H1 (cell line): ENCODE measurements at regions not wholly inside any gene's neighbourhood (a gene's known extent, or its start where the extent isn't known, plus 50 kb on each side); places are given as distances from the start of the nearest gene placed in this dataset.

Experiments
- CBX8 ChIP-seq: fragments of 300-800, 300-1000 bp; sonication (generic); IDR thresholded peaks from 2 replicates; pipeline ENCODE4 v1.7.1; 2016; ENCODE audit warnings: low read depth, low read length, borderline replicate concordance
- CHD7 ChIP-seq: fragments of 300-600 bp; sonication (generic); IDR thresholded peaks from 2 replicates; pipeline ENCODE4 v1.7.1; 2012; ENCODE audit warnings: low read length, moderate library complexity, mild to moderate bottlenecking, inconsistent platforms; ENCODE audit not compliant: insufficient replicate concordance
- CTCF ChIP-seq, 3 experiments: IDR thresholded peaks; 1 replicate in 2 of 3; 2 replicates in 1 of 3; pipeline versions ENCODE4 v1.5.1 to v1.6.1; 2011; ENCODE audit warnings: low read length in 3 of 3, mild to moderate bottlenecking in 3 of 3, inconsistent platforms in 2 of 3, low read depth in 1 of 3, moderate library complexity in 1 of 3; ENCODE audit not compliant: insufficient read depth in 1 of 3; ENCODE audit errors: control extremely low read depth in 1 of 3
- EGR1 ChIP-seq: IDR thresholded peaks from 2 replicates; pipeline ENCODE4 v1.6.1; 2011; ENCODE audit warnings: low read depth, low read length, borderline replicate concordance
- GTF2F1 ChIP-seq: IDR thresholded peaks from 2 replicates; pipeline ENCODE4 v1.6.1; 2012; ENCODE audit warnings: low read depth, low read length, improper control_type of control experiment, borderline replicate concordance
- MAX ChIP-seq: IDR thresholded peaks from 2 replicates; pipeline ENCODE4 v1.6.1; 2012; ENCODE audit warnings: inconsistent platforms

DNA sequence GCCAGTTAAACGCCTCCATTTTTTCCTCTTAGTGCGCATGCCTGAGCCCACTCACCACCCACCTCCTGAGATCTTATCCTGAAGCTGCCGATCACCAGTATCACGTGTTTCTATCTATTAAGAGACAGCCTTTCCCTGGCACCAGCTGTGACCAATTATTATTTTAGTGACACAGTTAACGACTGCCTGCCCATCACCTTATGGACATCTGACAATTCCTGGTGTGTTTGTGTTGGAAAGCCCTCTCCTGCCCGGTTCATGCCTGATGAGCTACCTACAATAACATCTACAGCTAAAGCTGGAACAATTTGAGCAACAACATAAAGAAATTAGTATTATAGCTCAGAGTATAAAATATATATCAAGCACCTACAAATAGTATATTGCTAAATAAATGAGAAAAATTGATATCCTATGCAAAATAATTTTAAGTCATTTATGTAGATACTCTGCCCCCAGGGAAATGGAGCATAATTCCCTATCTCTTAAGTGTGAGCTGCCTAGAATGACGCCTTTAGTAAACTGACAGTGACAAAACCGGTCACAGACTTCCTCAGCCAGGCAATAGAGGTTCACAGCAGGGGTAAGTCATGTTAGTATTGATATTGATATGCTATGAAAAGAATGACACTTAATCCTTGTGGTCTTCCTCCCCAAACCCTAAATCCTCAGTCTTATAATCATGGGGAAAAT is 862.2 kb downstream of the TRAM1L1 start:
- no peak for TF ChIP-seq CTCF (IDR thresholded peaks at IDR 0.05; ENCODE audit: control extremely low read depth in 1 of 3, insufficient read depth in 1 of 3, low read depth in 1 of 3, low read length in 3 of 3)
- no peak for TF ChIP-seq GTF2F1
- no peak for TF ChIP-seq CBX8
- TF ChIP-seq CHD7: no peak
- TF ChIP-seq EGR1: no peak
- TF ChIP-seq MAX: no peak
